SJSA1 (cell line): ENCODE measurements at regions not wholly inside any gene's neighbourhood (a gene's known extent, or its start where the extent isn't known, plus 50 kb on each side); places are given as distances from the start of the nearest gene placed in this dataset.
A peak's percentile ranks its signal among the peaks of the same experiment; 100 is the strongest.

ENCODE experiments used
- DNase-seq, 2 experiments: peaks; one replicate each; pipeline ENCODE4 v3.0.0-alpha.2; 2015 to 2020; ENCODE audit warnings: low spot score in 2 of 2, low read depth in 1 of 2
- H3K27ac ChIP-seq: fragments of 250-450 bp; sonication (Bioruptor Pico); 2 replicates; pipeline ENCODE4 v1.5.1; 2020; ENCODE audit warnings: mild to moderate bottlenecking, moderate library complexity
- H3K27me3 ChIP-seq: fragments of 250-450 bp; sonication (Bioruptor Pico); replicated peaks from 2 replicates; pipeline ENCODE4 v1.5.1; 2020; ENCODE audit warnings: mild to moderate bottlenecking, moderate library complexity
- H3K36me3 ChIP-seq: fragments of 250-450 bp; sonication (Bioruptor Pico); 2 replicates; pipeline ENCODE4 v1.5.1; 2020; ENCODE audit warnings: mild to moderate bottlenecking
- H3K4me1 ChIP-seq: fragments of 250-450 bp; sonication (Bioruptor Pico); replicated peaks from 2 replicates; pipeline ENCODE4 v1.6.1; 2021; ENCODE audit warnings: mild to moderate bottlenecking
- H3K4me3 ChIP-seq: fragments of 250-450 bp; sonication (Bioruptor Pico); 2 replicates; pipeline ENCODE4 v1.5.1; 2020; ENCODE audit warnings: mild to moderate bottlenecking
- H3K9me3 ChIP-seq: fragments of 250-450 bp; sonication (Bioruptor Pico); replicated peaks from 2 replicates; pipeline ENCODE4 v1.5.1; 2020; ENCODE audit warnings: mild to moderate bottlenecking

GRCh38 chr2:71861186-71862160 is 286.2 kb downstream of the CYP26B1 start:
- no peak overlapping the region for H3K27ac ChIP-seq
- no peak for DNase-seq
- H3K4me1 ChIP-seq: no peaks in the 10 kb centered on the region
- H3K9me3 ChIP-seq: no peaks in the 10 kb centered on the region
- H3K36me3 ChIP-seq: no peaks in the 10 kb centered on the region
- H3K27me3 ChIP-seq: no peaks in the 10 kb centered on the region
- no peak overlapping the region for H3K4me3 ChIP-seq

GRCh38 chr2:71860381-71860926 is 287.2 kb downstream of the CYP26B1 start:
- no peaks in the 10 kb centered on the region for H3K4me1 ChIP-seq
- no peak for DNase-seq
- no peaks in the 10 kb centered on the region for H3K36me3 ChIP-seq
- no peak overlapping the region for H3K27ac ChIP-seq
- no peak overlapping the region for H3K4me3 ChIP-seq
- H3K27me3 ChIP-seq: no peaks in the 10 kb centered on the region
- no peaks in the 10 kb centered on the region for H3K9me3 ChIP-seq

GRCh38 chr2:71859211-71859847 is 288.3 kb downstream of the CYP26B1 start:
- no peaks in the 10 kb centered on the region for H3K4me1 ChIP-seq
- no peak overlapping the region for H3K27ac ChIP-seq
- H3K27me3 ChIP-seq: 0 out of 2 replicates have a peak, but pooled peaks cover 2% of the 10 kb centered on the region
- H3K4me3 ChIP-seq: no peak overlapping the region
- no peaks in the 10 kb centered on the region for H3K9me3 ChIP-seq
- DNase-seq: no peak
- H3K36me3 ChIP-seq: no peaks in the 10 kb centered on the region

GRCh38 chr2:71858071-71858470 is 289.6 kb downstream of the CYP26B1 start:
- no peaks in the 10 kb centered on the region for H3K4me1 ChIP-seq
- no peak overlapping the region for H3K27ac ChIP-seq
- 0 out of 2 replicates have a peak, but pooled peaks cover 2% of the 10 kb centered on the region for H3K27me3 ChIP-seq
- no peak for DNase-seq
- no peak overlapping the region for H3K4me3 ChIP-seq
- H3K9me3 ChIP-seq: no peaks in the 10 kb centered on the region
- H3K36me3 ChIP-seq: no peaks in the 10 kb centered on the region

- H3K4me1 ChIP-seq: no peaks in the 10 kb centered on the region
- H3K27me3 ChIP-seq: 0 out of 2 replicates have a peak, but pooled peaks cover 2% of the 10 kb centered on the region
- no peak overlapping the region for H3K27ac ChIP-seq
- no peaks in the 10 kb centered on the region for H3K36me3 ChIP-seq
- H3K4me3 ChIP-seq: no peak overlapping the region
- no peak for DNase-seq
- no peaks in the 10 kb centered on the region for H3K9me3 ChIP-seq
Observed at GRCh38 chr2:71857636-71858035, 290.0 kb downstream of the CYP26B1 start.

- H3K9me3 ChIP-seq: no peaks in the 10 kb centered on the region
- H3K27ac ChIP-seq: no peak overlapping the region
- no peaks in the 10 kb centered on the region for H3K4me1 ChIP-seq
- H3K27me3 ChIP-seq: 0 out of 2 replicates have a peak, but pooled peaks cover 2% of the 10 kb centered on the region
- no peak for DNase-seq
- H3K4me3 ChIP-seq: no peak overlapping the region
- no peaks in the 10 kb centered on the region for H3K36me3 ChIP-seq
Observed at GRCh38 chr2:71856773-71857525, 290.7 kb downstream of the CYP26B1 start.

- Histone ChIP-seq H3K36me3 (no peaks in the 10 kb centered on the region), H3K4me1 (peaks cover 6% of the 10 kb centered on the region), H3K4me3 (no peak overlapping the region), H3K27me3 (0 out of 2 replicates have a peak, but pooled peaks cover 2% of the 10 kb centered on the region), H3K27ac (no peak overlapping the region), H3K9me3 (no peaks in the 10 kb centered on the region)
- no peak for DNase-seq
Observed at GRCh38 chr2:71853858-71854257, 293.8 kb downstream of the CYP26B1 start.

- Histone ChIP-seq H3K27me3 (0 out of 2 replicates have a peak, but pooled peaks cover 2% of the 10 kb centered on the region), H3K4me1 (peaks cover 6% of the 10 kb centered on the region), H3K27ac (no peak overlapping the region), H3K4me3 (no peak overlapping the region), H3K36me3 (no peaks in the 10 kb centered on the region), H3K9me3 (no peaks in the 10 kb centered on the region)
- DNase-seq: no peak
Observed at GRCh38 chr2:71852141-71852711, 295.4 kb downstream of the CYP26B1 start.

GRCh38 chr2:71851094-71851750 is 296.4 kb downstream of the CYP26B1 start:
- no peaks in the 10 kb centered on the region for H3K36me3 ChIP-seq
- peaks cover 6% of the 10 kb centered on the region for H3K4me1 ChIP-seq
- H3K4me3 ChIP-seq: no peak overlapping the region
- no peaks in the 10 kb centered on the region for H3K9me3 ChIP-seq
- peak in 1 of 2 experiments; percentile 9 for DNase-seq
- 0 out of 2 replicates have a peak, but pooled peaks cover 2% of the 10 kb centered on the region for H3K27me3 ChIP-seq
- no peak overlapping the region for H3K27ac ChIP-seq

GRCh38 chr2:71850306-71850801 is 297.3 kb downstream of the CYP26B1 start:
- Histone ChIP-seq H3K4me1 (peaks cover 6% of the 10 kb centered on the region), H3K27me3 (0 out of 2 replicates have a peak, but pooled peaks cover 2% of the 10 kb centered on the region), H3K27ac (no peak overlapping the region), H3K36me3 (no peaks in the 10 kb centered on the region), H3K9me3 (no peaks in the 10 kb centered on the region), H3K4me3 (no peak overlapping the region)
- no peak for DNase-seq

- Histone ChIP-seq H3K27ac (no peak overlapping the region), H3K4me3 (no peak overlapping the region), H3K27me3 (0 out of 2 replicates have a peak, but pooled peaks cover 2% of the 10 kb centered on the region), H3K36me3 (no peaks in the 10 kb centered on the region), H3K9me3 (no peaks in the 10 kb centered on the region), H3K4me1 (peaks cover 6% of the 10 kb centered on the region)
- DNase-seq: no peak
Observed at GRCh38 chr2:71849607-71850305, 297.9 kb downstream of the CYP26B1 start.

- Histone ChIP-seq H3K4me1 (peaks cover 6% of the 10 kb centered on the region), H3K27me3 (no peaks in the 10 kb centered on the region), H3K4me3 (no peak overlapping the region), H3K27ac (no peak overlapping the region), H3K9me3 (no peaks in the 10 kb centered on the region), H3K36me3 (no peaks in the 10 kb centered on the region)
- no peak for DNase-seq
Observed at GRCh38 chr2:71849111-71849510, 298.6 kb downstream of the CYP26B1 start.
